ENCODE measurements at regions not wholly inside any gene's neighbourhood (a gene's known extent, or its start where the extent isn't known, plus 50 kb on each side); places are given as distances from the start of the nearest gene placed in this dataset.

DNA sequence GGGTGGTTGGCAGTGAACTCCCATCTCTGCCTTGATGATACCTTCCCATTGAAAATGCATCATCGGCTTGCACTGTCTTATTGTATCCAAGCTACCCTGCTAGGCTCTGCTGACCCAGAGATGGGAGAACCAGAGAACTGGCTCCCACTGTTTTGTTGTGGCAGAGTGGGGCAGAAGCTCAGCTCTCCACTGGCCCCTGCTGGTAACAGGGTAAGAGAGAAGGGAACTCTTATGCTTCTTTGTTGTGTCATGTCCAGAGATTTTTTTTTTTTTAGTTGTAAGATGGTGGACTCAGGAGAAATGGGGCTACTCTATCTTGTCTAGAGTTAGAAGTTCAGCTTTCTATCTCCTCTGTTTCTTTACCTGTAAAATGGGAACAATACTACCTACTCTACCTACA is 100.5 kb upstream of the SDK1 start:
- Histone ChIP-seq H3K27me3 (no peaks in the 10 kb centered on the region), H3K27ac (no peak overlapping the region), H3K36me3 (no peaks in the 10 kb centered on the region), H3K4me1 (no peaks in the 10 kb centered on the region), H3K9me3 (peaks cover 0 to 9% (median 0%) of the 10 kb centered on the region in 12 donors), H3K4me3 (no peak overlapping the region)
- ATAC-seq (peak in 2 of 4 donors; percentile 45 to 58), DNase-seq (no peak)
- TF ChIP-seq, protein P1, sequence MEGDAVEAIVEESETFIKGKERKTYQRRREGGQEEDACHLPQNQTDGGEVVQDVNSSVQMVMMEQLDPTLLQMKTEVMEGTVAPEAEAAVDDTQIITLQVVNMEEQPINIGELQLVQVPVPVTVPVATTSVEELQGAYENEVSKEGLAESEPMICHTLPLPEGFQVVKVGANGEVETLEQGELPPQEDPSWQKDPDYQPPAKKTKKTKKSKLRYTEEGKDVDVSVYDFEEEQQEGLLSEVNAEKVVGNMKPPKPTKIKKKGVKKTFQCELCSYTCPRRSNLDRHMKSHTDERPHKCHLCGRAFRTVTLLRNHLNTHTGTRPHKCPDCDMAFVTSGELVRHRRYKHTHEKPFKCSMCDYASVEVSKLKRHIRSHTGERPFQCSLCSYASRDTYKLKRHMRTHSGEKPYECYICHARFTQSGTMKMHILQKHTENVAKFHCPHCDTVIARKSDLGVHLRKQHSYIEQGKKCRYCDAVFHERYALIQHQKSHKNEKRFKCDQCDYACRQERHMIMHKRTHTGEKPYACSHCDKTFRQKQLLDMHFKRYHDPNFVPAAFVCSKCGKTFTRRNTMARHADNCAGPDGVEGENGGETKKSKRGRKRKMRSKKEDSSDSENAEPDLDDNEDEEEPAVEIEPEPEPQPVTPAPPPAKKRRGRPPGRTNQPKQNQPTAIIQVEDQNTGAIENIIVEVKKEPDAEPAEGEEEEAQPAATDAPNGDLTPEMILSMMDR (IDR thresholded peaks at IDR 0.05): peak in 10 of 12 donors; percentile 11 to 41 (median 30)
- no peak for TF ChIP-seq POLR2A (IDR thresholded peaks at IDR 0.05)
- intact Hi-C loops (cut with DNase I): loop anchor here in 1 of 10 donors (5.0 kb wide), 1 partner anchor 333 kb away; no protein-coding TSS in a partner anchor
- WGBS, 4 donors: 73 to 100% (median 97%) methylated on average over 1 of the region's 1 CpG

DNA sequence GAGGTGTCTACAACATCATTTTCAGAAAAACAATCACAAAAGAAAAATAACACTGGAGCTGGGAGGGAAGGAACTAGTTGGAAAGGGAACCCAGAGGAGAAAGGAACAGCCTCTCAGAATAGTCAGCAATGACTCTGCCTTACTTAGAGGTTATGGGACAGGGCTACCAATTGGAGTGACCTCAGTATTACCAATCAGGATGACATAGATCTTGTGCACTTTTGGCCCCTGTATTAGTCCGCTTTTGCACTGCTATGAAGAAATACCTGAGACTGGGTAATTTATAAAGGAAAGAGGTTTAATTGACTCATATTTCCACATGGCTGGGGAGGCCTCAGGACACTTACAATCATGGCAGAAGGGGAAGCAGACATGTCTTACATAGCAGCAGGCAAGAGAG is 99.7 kb upstream of the SDK1 start:
- no peaks in the 10 kb centered on the region for H3K4me1 ChIP-seq
- H3K4me3 ChIP-seq: no peak overlapping the region
- H3K9me3 ChIP-seq: peaks cover 0 to 9% (median 0%) of the 10 kb centered on the region in 12 donors
- TF ChIP-seq, protein P1 (IDR thresholded peaks at IDR 0.05): no peak
- TF ChIP-seq POLR2A (IDR thresholded peaks at IDR 0.05): no peak
- H3K36me3 ChIP-seq: no peaks in the 10 kb centered on the region
- ATAC-seq (no peak), DNase-seq (no peak)
- H3K27me3 ChIP-seq: no peaks in the 10 kb centered on the region
- no peak overlapping the region for H3K27ac ChIP-seq
- WGBS, 4 donors: 45 to 98% (median 87%) methylated on average over 1 of the region's 1 CpG
- intact Hi-C loops (cut with DNase I): loop anchor here in 1 of 10 donors (5.0 kb wide), 1 partner anchor 334 kb away; no protein-coding TSS in a partner anchor

DNA sequence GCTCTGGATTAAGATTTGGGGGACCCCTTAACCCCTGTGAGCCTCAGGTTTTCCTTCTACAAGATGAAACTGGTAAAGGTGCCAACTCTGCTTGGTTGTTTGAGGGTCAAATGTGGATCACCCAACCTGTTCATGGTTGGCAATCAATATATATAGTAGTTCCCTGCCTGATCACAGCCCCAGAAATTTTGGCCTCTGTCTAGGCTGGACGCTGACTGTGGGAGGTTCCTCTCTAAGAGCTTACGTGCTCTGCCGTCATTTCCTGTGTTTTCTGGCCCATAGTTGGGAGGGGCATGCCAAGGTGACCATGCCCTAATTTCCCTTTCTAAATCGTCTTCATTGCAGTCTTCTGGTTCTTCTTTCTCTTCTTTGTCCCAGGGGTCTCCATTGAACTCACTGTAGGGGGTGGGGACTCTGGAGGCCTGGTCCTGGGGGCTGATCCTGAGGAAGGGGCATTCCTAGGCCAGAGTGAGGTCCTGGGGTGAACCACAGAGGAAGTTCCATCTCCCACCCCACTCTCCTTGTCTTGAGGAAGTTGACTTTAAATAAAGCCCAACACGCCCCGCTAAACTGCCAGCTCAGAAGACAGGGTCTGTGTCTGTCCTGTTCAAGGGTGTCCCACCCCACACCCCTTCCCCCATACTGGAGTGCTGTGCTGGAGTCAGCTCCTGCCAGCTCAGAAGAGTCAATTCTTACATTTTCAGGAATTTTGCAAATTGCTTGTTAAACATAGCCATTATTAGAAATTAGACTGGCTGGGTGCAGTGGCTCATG is 98.9 kb upstream of the SDK1 start:
- H3K27ac ChIP-seq: no peak overlapping the region
- H3K36me3 ChIP-seq: no peaks in the 10 kb centered on the region
- DNase-seq (no peak), ATAC-seq (no peak)
- WGBS, 4 donors: 43 to 67% (median 53%) methylated on average over 6 of the region's 6 CpGs
- H3K4me3 ChIP-seq: no peak overlapping the region
- H3K27me3 ChIP-seq: no peaks in the 10 kb centered on the region
- TF ChIP-seq, protein P1 (IDR thresholded peaks at IDR 0.05): no peak
- no peak for TF ChIP-seq POLR2A (IDR thresholded peaks at IDR 0.05)
- no peaks in the 10 kb centered on the region for H3K4me1 ChIP-seq
- intact Hi-C loops (cut with DNase I): loop anchor here in 1 of 10 donors (5.0 kb wide), 1 partner anchor 335 kb away; no protein-coding TSS in a partner anchor
- peaks cover 0 to 9% (median 0%) of the 10 kb centered on the region in 12 donors for H3K9me3 ChIP-seq

DNA sequence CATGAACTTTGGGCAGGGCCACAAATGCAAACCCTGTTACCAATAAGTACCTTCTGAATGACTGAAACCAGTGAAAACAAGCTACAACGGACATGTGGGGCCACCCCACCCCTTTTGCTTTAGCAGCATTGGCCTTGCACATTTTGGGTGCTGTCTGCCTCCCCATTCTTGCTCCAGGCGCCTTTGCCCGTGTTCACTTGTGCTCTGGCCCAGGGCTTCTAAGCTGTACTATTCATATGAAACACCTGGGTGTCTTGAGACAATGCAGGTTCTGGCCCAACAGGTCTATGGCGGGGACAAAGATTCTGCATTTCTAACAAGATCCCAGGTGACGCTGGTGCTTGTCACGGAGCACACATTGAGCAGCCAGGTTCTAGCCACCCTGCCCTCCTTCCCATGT is 96.5 kb upstream of the SDK1 start:
- peak in 1 of 5 donors; percentile 2 for DNase-seq
- Histone ChIP-seq H3K36me3 (no peaks in the 10 kb centered on the region), H3K4me3 (no peak overlapping the region), H3K4me1 (no peaks in the 10 kb centered on the region), H3K9me3 (peaks cover 0 to under 1% (median 0%) of the 10 kb centered on the region in 12 donors), H3K27ac (no peak overlapping the region), H3K27me3 (no peaks in the 10 kb centered on the region)
- ATAC-seq: no peak
- 89 to 94% (median 92%) methylated on average over 6 of the region's 6 CpGs for WGBS, 4 donors
- intact Hi-C loops (cut with DNase I): loop anchor here in 1 of 10 donors (5.0 kb wide), 1 partner anchor 337 kb away; no protein-coding TSS in a partner anchor
- TF ChIP-seq POLR2A (IDR thresholded peaks at IDR 0.05): no peak
- TF ChIP-seq, protein P1 (IDR thresholded peaks at IDR 0.05): no peak
